GM21737 (cell line): ENCODE measurements at regions not wholly inside any gene's neighbourhood (a gene's known extent, or its start where the extent isn't known, plus 50 kb on each side); places are given as distances from the start of the nearest gene placed in this dataset.
"Not testable (repeated sequence)": the region's sequence is repeated elsewhere in the genome, so short reads cannot be mapped to it uniquely, and the experiment has no call there.

Experiments
- ATAC-seq: cut with Tn5 transposase; IDR thresholded peaks from one replicate; pipeline ENCODE4 v1.9.1; 2021; ENCODE audit warnings: mild to moderate bottlenecking, moderate library complexity; ENCODE audit not compliant: unreplicated experiment

DNA sequence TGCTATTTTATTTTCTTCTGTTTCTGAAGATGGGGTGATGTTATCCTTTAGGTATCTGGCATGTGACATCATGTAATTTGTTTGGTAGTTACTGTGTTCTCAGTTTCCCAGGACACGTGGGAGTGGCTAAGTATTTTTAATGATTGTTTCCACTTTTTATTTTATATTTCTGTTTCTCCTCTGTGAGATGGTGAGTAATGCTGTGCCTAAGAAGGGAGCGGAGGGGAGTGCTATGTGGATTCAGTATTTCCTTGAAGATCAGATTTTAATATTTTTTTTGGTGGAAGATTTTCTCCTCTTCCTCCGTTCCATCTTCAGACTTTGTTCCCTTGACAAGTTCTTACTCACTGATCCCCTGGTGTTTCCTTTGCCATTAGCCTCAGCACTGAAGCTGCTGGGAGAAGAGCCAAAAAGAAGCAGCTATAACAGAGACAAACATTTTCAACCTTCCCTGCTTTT lies 180.0 kb upstream of the MMADHC start:
- no peak for ATAC-seq

- no peak for ATAC-seq
Measured at GRCh38 chr2:149766339-149766738, 178.8 kb upstream of the MMADHC start.

- ATAC-seq: no peak
Measured at GRCh38 chr2:149765636-149766035, 178.1 kb upstream of the MMADHC start.

- no peak for ATAC-seq
Measured at GRCh38 chr2:149765003-149765402, 177.4 kb upstream of the MMADHC start.

DNA sequence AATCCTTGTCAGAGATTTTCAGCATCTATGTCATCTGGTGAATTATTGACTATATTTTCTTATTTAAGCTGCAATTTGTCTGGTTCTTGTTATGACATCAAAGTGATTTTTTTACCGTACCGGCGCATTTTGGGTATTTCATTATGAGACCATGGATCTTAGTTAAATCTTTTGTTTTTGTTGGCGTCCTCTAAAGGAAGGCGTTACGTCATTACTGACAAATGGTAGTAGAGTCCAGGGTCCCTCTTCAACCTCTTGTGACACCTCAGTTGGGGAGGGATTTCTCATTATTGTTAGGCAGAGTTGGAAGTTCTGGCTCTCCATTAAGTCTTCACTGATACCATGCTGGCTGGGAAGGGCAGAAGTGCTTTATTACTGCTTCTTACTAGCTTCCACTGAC lies 175.8 kb upstream of the MMADHC start:
- ATAC-seq: no peak

DNA sequence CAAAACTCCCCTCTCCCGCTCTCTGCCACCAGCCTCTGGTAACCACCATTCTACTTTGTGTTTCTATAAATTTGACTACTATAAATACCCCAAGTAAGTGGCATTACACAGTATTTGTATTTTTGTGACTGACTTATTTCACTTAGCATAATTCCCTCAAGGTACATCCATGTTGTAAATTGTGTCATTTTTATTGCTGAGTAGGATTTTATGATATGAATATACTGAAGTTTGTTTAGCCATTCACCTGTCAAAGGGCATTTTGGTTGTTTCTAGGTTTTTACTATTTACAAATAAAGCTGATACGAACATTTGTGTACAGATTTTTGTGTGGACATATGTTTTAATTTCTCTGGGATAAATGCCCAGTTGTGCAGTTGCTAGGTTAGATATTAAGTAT lies 174.0 kb upstream of the MMADHC start:
- no peak for ATAC-seq

DNA sequence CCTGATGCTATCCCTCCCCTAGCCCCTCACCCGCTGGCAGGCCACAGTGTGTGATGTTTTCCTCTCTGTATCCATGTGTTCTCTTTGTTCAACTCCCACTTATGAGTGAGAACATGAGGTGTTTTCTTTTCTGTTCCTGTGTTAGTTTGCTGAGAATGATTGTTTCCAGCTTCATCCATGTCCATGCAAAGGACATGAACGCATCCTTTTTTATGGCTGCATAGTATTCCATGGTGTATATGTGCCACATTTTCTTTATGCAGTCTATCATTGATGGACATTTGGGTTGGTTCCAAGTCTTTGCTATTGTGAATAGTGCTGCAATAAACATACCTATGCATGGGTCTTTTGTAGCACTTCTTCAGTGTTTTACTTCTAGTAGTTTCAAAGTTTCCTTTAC lies 171.8 kb upstream of the MMADHC start:
- not testable (repeated sequence) for ATAC-seq

DNA sequence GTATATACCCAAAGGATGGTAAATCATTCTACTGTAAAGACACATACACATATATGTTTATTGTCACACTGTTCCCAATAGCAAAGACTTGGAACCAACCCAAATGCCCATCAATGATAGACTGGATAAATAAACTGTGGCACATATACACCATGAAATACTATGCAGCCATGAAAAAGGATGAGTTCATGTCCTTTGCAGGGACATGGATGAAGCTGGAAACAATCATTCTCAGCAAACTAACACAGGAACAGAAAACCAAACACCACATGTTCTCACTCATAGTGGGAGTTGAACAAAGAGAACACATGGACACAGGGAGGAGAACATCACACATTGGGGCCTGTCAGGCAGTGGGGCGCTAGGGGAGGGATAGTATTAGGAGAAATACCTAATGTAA lies 167.1 kb upstream of the MMADHC start:
- ATAC-seq: not testable (repeated sequence)

DNA sequence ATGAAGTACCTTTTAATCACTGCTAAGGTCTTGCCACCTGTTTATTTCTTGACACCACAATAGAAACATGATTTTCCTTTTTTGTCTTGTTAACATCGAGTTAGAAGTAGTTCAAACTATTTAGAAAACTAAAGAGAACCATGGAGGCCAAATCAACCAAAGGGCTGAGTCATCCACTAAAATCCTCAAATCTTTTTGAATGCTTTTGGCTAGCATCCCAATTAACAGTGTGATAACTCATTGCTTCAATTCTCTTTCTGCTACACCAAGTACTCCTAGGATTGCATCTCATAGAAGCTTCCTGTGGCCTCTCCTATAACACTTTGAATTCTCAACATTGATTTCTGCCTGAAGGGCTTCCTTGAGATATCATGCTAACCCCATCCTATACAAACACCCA lies 159.9 kb upstream of the MMADHC start:
- ATAC-seq: no peak

DNA sequence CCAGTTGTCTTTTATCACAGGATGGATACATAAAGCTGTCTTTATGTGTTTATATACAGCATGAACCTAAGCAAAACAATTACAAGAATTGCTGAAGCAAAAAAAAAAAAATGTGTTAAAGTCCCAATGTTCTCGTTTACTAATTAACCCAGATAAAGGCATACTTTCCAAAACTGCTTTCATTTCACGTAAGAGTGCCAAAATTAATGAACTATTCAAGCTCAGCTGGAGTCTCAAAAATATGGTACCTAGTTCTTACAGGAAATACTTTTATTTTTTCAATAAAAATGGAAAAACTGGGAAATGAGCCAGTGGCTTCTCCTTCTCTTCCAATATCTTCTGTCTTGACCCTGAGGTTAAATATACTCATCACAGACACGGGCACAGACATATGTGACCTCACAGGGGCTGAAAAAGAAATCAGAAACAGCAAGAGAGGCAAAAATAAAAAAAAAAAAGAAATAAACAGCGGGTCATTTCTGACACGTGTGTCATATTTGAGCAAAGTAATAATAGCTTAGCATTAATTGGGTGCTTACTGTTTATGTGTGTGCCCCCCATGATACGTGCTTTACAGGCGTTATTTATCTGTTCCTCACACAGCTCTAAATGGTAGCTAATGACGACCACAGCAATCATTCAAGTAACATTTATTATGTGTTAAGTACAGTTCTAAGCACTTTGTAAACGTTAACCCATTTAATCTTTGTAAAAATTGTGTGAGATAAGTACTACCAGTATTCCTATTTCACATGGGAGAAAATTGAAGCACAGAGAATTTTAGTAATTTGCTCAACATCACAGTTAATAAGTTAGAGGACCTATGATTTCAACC lies 158.0 kb upstream of the MMADHC start:
- no peak for ATAC-seq

DNA sequence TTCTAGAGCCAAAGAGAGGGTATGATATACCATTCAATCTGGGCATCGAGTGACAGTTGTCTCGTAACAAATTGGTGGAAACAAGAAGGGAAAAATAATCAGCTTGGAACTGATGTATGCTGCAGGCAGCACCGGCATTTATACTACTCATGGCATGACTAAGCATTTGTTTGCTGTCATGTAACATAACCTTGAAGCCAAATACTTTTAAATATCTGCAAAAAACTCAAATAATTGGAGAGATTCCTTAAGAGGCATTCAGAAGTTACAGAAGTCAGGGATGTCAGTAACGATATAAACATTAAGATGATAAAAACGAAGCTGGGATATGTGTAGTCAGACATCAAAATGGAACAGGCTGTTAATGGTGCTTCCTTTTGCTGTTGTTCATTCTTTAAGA lies 157.3 kb upstream of the MMADHC start:
- no peak for ATAC-seq

DNA sequence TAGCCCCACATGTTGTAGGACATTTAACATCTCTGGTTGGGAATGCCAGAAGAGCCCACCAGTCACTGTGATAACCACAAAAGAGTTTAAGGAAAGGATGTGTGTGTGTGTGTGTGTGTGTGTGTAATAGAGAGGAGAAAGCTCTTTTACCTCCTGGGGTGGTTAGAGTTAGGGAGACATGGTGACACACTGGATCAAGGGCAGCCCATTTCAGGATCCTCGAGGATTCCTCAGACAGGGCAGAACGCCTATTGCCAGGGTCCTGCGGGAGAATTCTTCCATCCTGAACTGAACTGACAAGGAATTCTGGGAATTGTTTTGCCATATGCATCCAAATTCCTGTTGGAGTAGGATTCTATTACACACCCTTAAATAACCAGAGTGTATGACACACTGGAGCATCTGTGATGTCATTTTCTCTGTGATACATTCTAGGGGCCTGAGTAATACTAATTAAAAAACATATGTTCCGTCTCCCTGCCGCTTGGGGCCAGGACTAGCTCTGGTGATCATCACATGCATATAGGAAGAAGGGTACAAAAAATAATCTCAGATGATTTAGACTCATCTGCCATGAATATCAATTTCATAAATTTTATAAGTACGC lies 156.4 kb upstream of the MMADHC start:
- no peak for ATAC-seq

DNA sequence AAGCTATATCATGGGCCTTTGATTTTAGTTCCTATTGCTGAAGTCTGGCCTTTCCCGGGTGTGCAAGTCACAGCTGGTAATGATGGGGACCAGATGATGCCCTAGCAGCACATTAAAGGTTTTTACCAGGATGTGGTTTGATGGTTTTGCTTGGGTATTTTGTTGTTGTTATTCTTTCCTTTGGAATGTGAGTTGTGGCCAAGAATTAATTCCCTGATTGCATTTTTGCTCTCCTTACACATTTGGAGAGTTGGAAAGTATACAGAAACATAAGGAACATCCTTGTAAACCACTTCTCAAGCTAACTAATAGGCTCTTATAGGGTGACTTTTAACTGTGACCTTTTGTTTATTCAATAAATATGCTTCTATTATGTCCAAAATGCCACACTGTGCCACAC lies 154.1 kb upstream of the MMADHC start:
- ATAC-seq: no peak

DNA sequence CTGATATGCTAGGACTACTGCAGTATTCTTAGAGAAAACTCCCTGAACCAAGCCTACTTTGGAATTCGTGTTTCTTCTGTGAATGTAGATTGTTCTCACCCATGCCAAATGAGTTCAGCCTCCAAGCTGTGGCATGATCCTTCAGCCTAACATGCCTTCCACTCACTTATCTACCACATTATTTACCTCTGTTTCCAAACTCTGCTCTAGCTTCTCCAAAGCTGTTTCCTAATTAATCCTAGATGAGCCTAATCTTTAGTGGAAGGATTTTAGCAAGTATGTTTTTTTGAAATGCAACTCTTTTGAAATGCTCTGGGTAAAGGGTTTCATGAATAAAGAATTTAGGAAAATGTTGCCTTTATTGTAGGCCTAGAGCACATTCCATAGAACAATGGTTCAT lies 152.9 kb upstream of the MMADHC start:
- no peak for ATAC-seq

- ATAC-seq: no peak
Measured at GRCh38 chr2:149739883-149740265, 152.3 kb upstream of the MMADHC start.

GRCh38 chr2:149739171-149739882 lies 151.8 kb upstream of the MMADHC start:
- ATAC-seq: no peak

GRCh38 chr2:149738767-149739166 lies 151.2 kb upstream of the MMADHC start:
- ATAC-seq: no peak

- ATAC-seq: no peak
Measured at GRCh38 chr2:149737896-149738295, 150.3 kb upstream of the MMADHC start.

DNA sequence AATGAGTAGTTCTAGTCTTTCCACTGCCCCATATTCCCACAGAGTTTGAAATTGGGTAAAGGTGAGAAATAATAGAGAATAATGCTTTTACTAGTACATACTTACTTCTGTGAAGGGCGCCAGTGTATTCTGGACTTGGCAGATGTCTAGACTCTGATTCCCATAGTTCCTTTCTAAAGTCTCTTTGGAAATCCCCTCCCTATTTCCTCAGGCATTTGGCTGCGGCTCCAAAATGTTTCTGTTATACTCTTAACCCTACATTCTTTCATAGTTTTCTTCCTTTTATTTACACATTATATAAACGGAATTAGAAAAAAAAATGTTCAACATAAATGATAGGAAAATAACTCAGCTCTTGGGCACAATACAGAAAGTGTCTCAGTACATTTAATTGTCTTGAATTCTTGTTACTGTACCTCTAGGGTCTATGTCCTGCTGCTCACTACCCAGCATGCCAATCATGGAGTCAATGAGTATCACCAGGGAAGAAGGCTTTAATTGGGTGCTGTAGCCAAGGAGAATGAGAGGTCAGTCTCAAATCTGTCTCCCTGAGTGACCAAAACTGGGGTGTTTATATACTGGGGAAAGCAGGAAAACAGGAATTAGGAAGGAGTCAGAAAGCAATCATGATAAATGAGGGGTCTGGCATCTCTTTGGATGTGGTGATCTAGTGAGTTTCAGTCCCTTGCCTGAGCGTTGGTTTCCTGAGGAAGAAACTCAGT lies 147.8 kb upstream of the MMADHC start:
- ATAC-seq: no peak

GRCh38 chr2:149733936-149734685 lies 146.5 kb upstream of the MMADHC start:
- ATAC-seq: no peak
